WTC11 (cell line): ENCODE measurements at regions not wholly inside any gene's neighbourhood (a gene's known extent, or its start where the extent isn't known, plus 50 kb on each side); places are given as distances from the start of the nearest gene placed in this dataset.

Source experiments
- ATAC-seq: fragments of 200-7000 bp; cut with Tn5 transposase; 2 replicates; pipeline ENCODE4 v1.10.0; 2021; ENCODE audit warnings: mild to moderate bottlenecking, moderate library complexity
- CTCF ChIA-PET: fragments of 300-600 bp; sonication (Branson Sonifier 250); formaldehyde crosslinking; loops from one replicate; lab custom pipeline; 2021; ENCODE audit warnings: antibody characterized with exemption; lab: Charles Lee
- POLR2A ChIA-PET: fragments of 350-600 bp; sonication (Branson Sonifier 250); formaldehyde crosslinking; loops from one replicate; lab custom pipeline; 2021; ENCODE audit warnings: antibody characterized with exemption; lab: Charles Lee
- DNase-seq: peaks from one replicate; pipeline ENCODE4 v3.0.0; 2021; ENCODE audit warnings: low spot score
- H3K27ac Mint-ChIP-seq: 2 replicates; pipeline ENCODE4 v1.8.0; 2021; ENCODE audit warnings: mixed read lengths
- H3K27me3 Mint-ChIP-seq: 2 replicates; pipeline ENCODE4 v1.8.0; 2021; ENCODE audit warnings: low read depth, mild to moderate bottlenecking, moderate library complexity, mixed read lengths
- H3K36me3 Mint-ChIP-seq: 2 replicates; pipeline ENCODE4 v1.8.0; 2021; ENCODE audit warnings: mixed read lengths
- H3K4me1 Mint-ChIP-seq: 2 replicates; pipeline ENCODE4 v1.8.0; 2022; ENCODE audit warnings: mixed read lengths
- H3K4me3 Mint-ChIP-seq: 2 replicates; pipeline ENCODE4 v1.8.0; 2021; ENCODE audit warnings: mild to moderate bottlenecking, moderate library complexity, mixed read lengths
- H3K9me3 Mint-ChIP-seq: 2 replicates; pipeline ENCODE4 v1.8.0; 2021; ENCODE audit warnings: mixed read lengths
- CREB1 ChIP-seq: sonication (generic); formaldehyde crosslinking; IDR thresholded peaks from 2 replicates; pipeline ENCODE4 v1.8.0; 2023; ENCODE audit warnings: mild to moderate bottlenecking, missing genetic modification reagents
- E2F1 ChIP-seq: sonication (generic); formaldehyde crosslinking; IDR thresholded peaks from 2 replicates; pipeline ENCODE4 v1.8.0; 2022; ENCODE audit warnings: mild to moderate bottlenecking, missing genetic modification reagents
- E2F4 ChIP-seq: sonication (generic); formaldehyde crosslinking; IDR thresholded peaks from 2 replicates; pipeline ENCODE4 v1.8.1; 2022; ENCODE audit warnings: low read depth, mild to moderate bottlenecking, moderate library complexity, missing genetic modification reagents, borderline replicate concordance
- ELF4 ChIP-seq: sonication (generic); formaldehyde crosslinking; IDR thresholded peaks from 2 replicates; pipeline ENCODE4 v1.8.1; 2022; ENCODE audit warnings: low read depth, mild to moderate bottlenecking, moderate library complexity, missing genetic modification reagents
- ETV6 ChIP-seq: sonication (generic); formaldehyde crosslinking; IDR thresholded peaks from 2 replicates; pipeline ENCODE4 v1.8.1; 2022; ENCODE audit warnings: mild to moderate bottlenecking, missing genetic modification reagents
- FOXK1 ChIP-seq: sonication (generic); formaldehyde crosslinking; IDR thresholded peaks from 2 replicates; pipeline ENCODE4 v1.8.0; 2022; ENCODE audit warnings: mild to moderate bottlenecking, moderate library complexity, missing genetic modification reagents
- HMGXB4 ChIP-seq: sonication (generic); formaldehyde crosslinking; IDR thresholded peaks from 2 replicates; pipeline ENCODE4 v1.8.1; 2023; ENCODE audit warnings: mild to moderate bottlenecking, moderate library complexity, missing genetic modification reagents
- IRF2 ChIP-seq: sonication (generic); formaldehyde crosslinking; IDR thresholded peaks from 2 replicates; pipeline ENCODE4 v1.8.0; 2022; ENCODE audit warnings: low read depth, missing genetic modification reagents, borderline replicate concordance
- MAX ChIP-seq: sonication (generic); formaldehyde crosslinking; IDR thresholded peaks from 2 replicates; pipeline ENCODE4 v1.8.0; 2022; ENCODE audit warnings: mild to moderate bottlenecking, missing genetic modification reagents
- NFYB ChIP-seq: sonication (generic); formaldehyde crosslinking; conservative IDR thresholded peaks from 2 replicates; pipeline ENCODE4 v1.8.0; 2022; ENCODE audit warnings: low read depth, missing genetic modification reagents
- NR3C1 ChIP-seq: sonication (generic); formaldehyde crosslinking; conservative IDR thresholded peaks from 2 replicates; pipeline ENCODE4 v1.8.1; 2023; ENCODE audit warnings: low read depth, mild to moderate bottlenecking, missing genetic modification reagents
- PRRX2 ChIP-seq: fragments of 250-450 bp; sonication (Bioruptor Pico); IDR thresholded peaks from 2 replicates; pipeline ENCODE4 v1.8.0; 2021; ENCODE audit warnings: mild to moderate bottlenecking
- SMAD4 ChIP-seq: sonication (generic); formaldehyde crosslinking; IDR thresholded peaks from 2 replicates; pipeline ENCODE4 v1.8.0; 2022; ENCODE audit warnings: mild to moderate bottlenecking, missing genetic modification reagents
- TEAD4 ChIP-seq: sonication (generic); formaldehyde crosslinking; IDR thresholded peaks from 2 replicates; pipeline ENCODE4 v1.8.0; 2022; ENCODE audit warnings: mild to moderate bottlenecking, missing genetic modification reagents
- ZBTB21 ChIP-seq: sonication (generic); formaldehyde crosslinking; IDR thresholded peaks from 2 replicates; pipeline ENCODE4 v1.8.1; 2023; ENCODE audit warnings: mild to moderate bottlenecking, missing genetic modification reagents, borderline replicate concordance
- ZNF121 ChIP-seq: sonication (generic); formaldehyde crosslinking; IDR thresholded peaks from 2 replicates; pipeline ENCODE4 v1.8.0; 2023; ENCODE audit warnings: missing genetic modification reagents
- ZNF138 ChIP-seq: sonication (generic); formaldehyde crosslinking; conservative IDR thresholded peaks from 2 replicates; pipeline ENCODE4 v1.8.1; 2022; ENCODE audit warnings: mild to moderate bottlenecking, moderate library complexity, missing genetic modification reagents
- ZNF219 ChIP-seq: sonication (generic); formaldehyde crosslinking; IDR thresholded peaks from 2 replicates; pipeline ENCODE4 v1.8.0; 2023; ENCODE audit warnings: missing genetic modification reagents, mild to moderate bottlenecking, borderline replicate concordance
- ZNF232 ChIP-seq: sonication (generic); formaldehyde crosslinking; IDR thresholded peaks from 2 replicates; pipeline ENCODE4 v1.8.0; 2022; ENCODE audit warnings: mild to moderate bottlenecking, missing genetic modification reagents
- ZNF263 ChIP-seq: sonication (generic); formaldehyde crosslinking; IDR thresholded peaks from 2 replicates; pipeline ENCODE4 v1.8.1; 2022; ENCODE audit warnings: low read depth, mild to moderate bottlenecking, moderate library complexity, missing genetic modification reagents
- ZNF317 ChIP-seq: sonication (generic); formaldehyde crosslinking; IDR thresholded peaks from 2 replicates; pipeline ENCODE4 v1.8.1; 2023; ENCODE audit warnings: low read depth, mild to moderate bottlenecking, moderate library complexity, missing genetic modification reagents, borderline replicate concordance
- ZNF416 ChIP-seq: fragments of 250-450 bp; sonication (Bioruptor Pico); IDR thresholded peaks from 2 replicates; pipeline ENCODE4 v1.9.0; 2021; ENCODE audit warnings: mild to moderate bottlenecking, inconsistent platforms
- ZNF423 ChIP-seq: fragments of 250-450 bp; sonication (Bioruptor Pico); IDR thresholded peaks from 2 replicates; pipeline ENCODE4 v2.1.2; 2022; ENCODE audit warnings: mild to moderate bottlenecking, moderate library complexity
- TF ChIP-seq, protein P1 (sequence below): fragments of 250-450 bp; sonication (Bioruptor Pico); IDR thresholded peaks from 2 replicates; pipeline ENCODE4 v1.9.0; 2021; ENCODE audit warnings: moderate library complexity, mild to moderate bottlenecking, inconsistent platforms, borderline replicate concordance
- TF ChIP-seq, protein P2 (sequence below): sonication (generic); formaldehyde crosslinking; IDR thresholded peaks from 2 replicates; pipeline ENCODE4 v1.8.1; 2022; ENCODE audit warnings: mild to moderate bottlenecking, moderate library complexity, missing genetic modification reagents
- TF ChIP-seq, protein P3 (sequence below): sonication (generic); formaldehyde crosslinking; IDR thresholded peaks from 2 replicates; pipeline ENCODE4 v1.8.0; 2023; ENCODE audit warnings: missing genetic modification reagents

GRCh38 chr12:89827592-89827991, 119.0 kb upstream of the ATP2B1 start:
- no peak for TF ChIP-seq ZNF263 (CRISPR knock-in tag)
- no peak for TF ChIP-seq CREB1
- no peak for TF ChIP-seq ZNF138 (CRISPR knock-in tag)
- no peak for TF ChIP-seq FOXK1
- no peak for TF ChIP-seq E2F4
- no peak for TF ChIP-seq HMGXB4
- TF ChIP-seq ZNF423 (CRISPR knock-in tag) = no peak
- TF ChIP-seq MAX (CRISPR knock-in tag) = no peak
- TF ChIP-seq, protein P1, sequence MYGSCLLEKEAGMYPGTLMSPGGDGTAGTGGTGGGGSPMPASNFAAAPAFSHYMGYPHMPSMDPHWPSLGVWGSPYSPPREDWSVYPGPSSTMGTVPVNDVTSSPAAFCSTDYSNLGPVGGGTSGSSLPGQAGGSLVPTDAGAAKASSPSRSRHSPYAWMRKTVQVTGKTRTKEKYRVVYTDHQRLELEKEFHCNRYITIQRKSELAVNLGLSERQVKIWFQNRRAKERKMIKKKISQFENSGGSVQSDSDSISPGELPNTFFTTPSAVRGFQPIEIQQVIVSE (CRISPR knock-in tag) = no peak
- no peak for TF ChIP-seq PRRX2
- Mint-ChIP-seq H3K4me3 (no peak overlapping the region), H3K27me3 (no peaks in the 10 kb centered on the region), H3K36me3 (no peaks in the 10 kb centered on the region), H3K9me3 (peaks cover under 1% of the 10 kb centered on the region), H3K27ac (no peak overlapping the region), H3K4me1 (peaks cover 6% of the 10 kb centered on the region)
- ChIA-PET CTCF (no interaction called here), POLR2A (no interaction called here)
- DNase-seq = no peak
- ATAC-seq = no peak

DNA sequence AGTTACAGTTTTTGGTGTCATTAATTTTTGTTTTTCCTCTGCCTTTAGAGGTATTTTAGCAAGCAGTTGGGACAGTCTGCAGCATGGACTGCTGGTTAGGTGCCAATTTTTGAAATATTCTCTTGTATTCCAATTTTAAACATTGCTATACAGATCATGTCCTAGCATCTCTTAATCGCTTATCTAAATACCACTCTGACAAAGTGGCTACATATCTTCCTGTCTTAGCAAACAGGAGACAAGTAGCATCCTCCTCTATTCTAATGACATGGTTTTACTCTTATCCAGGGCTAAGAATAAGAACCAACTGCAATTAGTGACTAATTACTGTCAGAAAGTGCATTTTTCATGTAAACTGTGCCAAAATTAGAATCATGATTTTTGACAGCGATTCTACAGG, 117.8 kb upstream of the ATP2B1 start:
- H3K27me3 Mint-ChIP-seq = no peaks in the 10 kb centered on the region
- peaks cover 4% of the 10 kb centered on the region for H3K9me3 Mint-ChIP-seq
- no peaks in the 10 kb centered on the region for H3K36me3 Mint-ChIP-seq
- CTCF ChIA-PET = no interaction called here
- H3K4me1 Mint-ChIP-seq = peaks cover 8% of the 10 kb centered on the region
- no peak overlapping the region for H3K4me3 Mint-ChIP-seq
- POLR2A ChIA-PET = no interaction called here
- no peak for TF ChIP-seq ZNF416 (CRISPR knock-in tag)
- no peak for TF ChIP-seq ZBTB21 (CRISPR knock-in tag)
- TF ChIP-seq NR3C1 = no peak
- no peak for TF ChIP-seq SMAD4 (CRISPR knock-in tag)
- TF ChIP-seq, all 79 proteins: peak for 0
- DNase-seq = no peak
- no peak overlapping the region for H3K27ac Mint-ChIP-seq
- no peak for ATAC-seq

- CTCF ChIA-PET = no interaction called here
- TF ChIP-seq, protein P2, sequence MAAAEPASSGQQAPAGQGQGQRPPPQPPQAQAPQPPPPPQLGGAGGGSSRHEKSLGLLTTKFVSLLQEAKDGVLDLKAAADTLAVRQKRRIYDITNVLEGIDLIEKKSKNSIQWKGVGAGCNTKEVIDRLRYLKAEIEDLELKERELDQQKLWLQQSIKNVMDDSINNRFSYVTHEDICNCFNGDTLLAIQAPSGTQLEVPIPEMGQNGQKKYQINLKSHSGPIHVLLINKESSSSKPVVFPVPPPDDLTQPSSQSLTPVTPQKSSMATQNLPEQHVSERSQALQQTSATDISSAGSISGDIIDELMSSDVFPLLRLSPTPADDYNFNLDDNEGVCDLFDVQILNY (CRISPR knock-in tag) = no peak
- no peak for TF ChIP-seq ZNF121 (CRISPR knock-in tag)
- TF ChIP-seq ZNF219 = no peak
- TF ChIP-seq E2F1 (CRISPR knock-in tag) = no peak
- TF ChIP-seq ETV6 (CRISPR knock-in tag) = no peak
- TF ChIP-seq MAX (CRISPR knock-in tag) = no peak
- TF ChIP-seq NFYB (CRISPR knock-in tag) = no peak
- no peak for TF ChIP-seq ZNF317 (CRISPR knock-in tag)
- no peak for TF ChIP-seq TEAD4
- no peak for TF ChIP-seq IRF2 (CRISPR knock-in tag)
- TF ChIP-seq, protein P3, sequence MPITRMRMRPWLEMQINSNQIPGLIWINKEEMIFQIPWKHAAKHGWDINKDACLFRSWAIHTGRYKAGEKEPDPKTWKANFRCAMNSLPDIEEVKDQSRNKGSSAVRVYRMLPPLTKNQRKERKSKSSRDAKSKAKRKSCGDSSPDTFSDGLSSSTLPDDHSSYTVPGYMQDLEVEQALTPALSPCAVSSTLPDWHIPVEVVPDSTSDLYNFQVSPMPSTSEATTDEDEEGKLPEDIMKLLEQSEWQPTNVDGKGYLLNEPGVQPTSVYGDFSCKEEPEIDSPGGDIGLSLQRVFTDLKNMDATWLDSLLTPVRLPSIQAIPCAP (CRISPR knock-in tag) = no peak
- no peak for TF ChIP-seq SMAD4 (CRISPR knock-in tag)
- no peak for TF ChIP-seq ELF4
- TF ChIP-seq ZNF232 (CRISPR knock-in tag) = no peak
- TF ChIP-seq ZNF423 (CRISPR knock-in tag) = no peak
These were observed 117.2 kb upstream of the ATP2B1 start for GRCh38 chr12:89825591-89826449.

More at GRCh38 chr12:89825591-89826449, 117.2 kb upstream of the ATP2B1 start:
- no peak for ATAC-seq
- peaks cover 4% of the 10 kb centered on the region for H3K9me3 Mint-ChIP-seq
- DNase-seq = no peak
- 0 out of 2 replicates have a peak overlapping the region, but pooled peaks have one; percentile 44 for H3K27ac Mint-ChIP-seq
- H3K36me3 Mint-ChIP-seq = no peaks in the 10 kb centered on the region
- H3K4me1 Mint-ChIP-seq = peaks cover 5% of the 10 kb centered on the region
- H3K27me3 Mint-ChIP-seq = no peaks in the 10 kb centered on the region
- POLR2A ChIA-PET = no interaction called here
- H3K4me3 Mint-ChIP-seq = no peak overlapping the region
